SK-N-SH (cell line): ENCODE measurements at regions not wholly inside any gene's neighbourhood (a gene's known extent, or its start where the extent isn't known, plus 50 kb on each side); places are given as distances from the start of the nearest gene placed in this dataset.

Source experiments
- CTCF ChIP-seq: fragments of 200-600 bp; sonication (generic); IDR thresholded peaks from 2 replicates; pipeline ENCODE4 v1.6.1; 2017; ENCODE audit warnings: antibody characterized with exemption, mild to moderate bottlenecking, moderate library complexity
- EP300 ChIP-seq, 2 experiments: IDR thresholded peaks; 2 replicates each; pipeline versions ENCODE4 v1.4.0 to v1.6.1; 2012; ENCODE audit warnings: borderline replicate concordance in 1 of 2, low read depth in 1 of 2, low read length in 1 of 2
- EZH2phosphoT487 ChIP-seq: fragments of 200-600 bp; sonication (generic); IDR thresholded peaks from 2 replicates; pipeline ENCODE4 v1.6.1; 2017; ENCODE audit warnings: low read depth, mixed run types, mild to moderate bottlenecking, antibody characterized with exemption, moderate library complexity, borderline replicate concordance
- FOSL2 ChIP-seq: IDR thresholded peaks from 2 replicates; pipeline ENCODE4 v1.4.0; 2012; ENCODE audit warnings: low read depth, mild to moderate bottlenecking, moderate library complexity, borderline replicate concordance
- FOXJ3 ChIP-seq: sonication (generic); formaldehyde crosslinking; IDR thresholded peaks from 2 replicates; pipeline ENCODE4 v1.5.1; 2020; ENCODE audit warnings: mild to moderate bottlenecking, missing genetic modification reagents
- FOXM1 ChIP-seq: IDR thresholded peaks from 2 replicates; pipeline ENCODE4 v1.4.0; 2012; ENCODE audit warnings: low read depth, mild to moderate bottlenecking
- MAX ChIP-seq: IDR thresholded peaks from 2 replicates; pipeline ENCODE4 v1.4.0; 2012; ENCODE audit warnings: low read depth
- MEF2A ChIP-seq: IDR thresholded peaks from 2 replicates; pipeline ENCODE4 v1.4.0; 2012; ENCODE audit warnings: low read depth, borderline replicate concordance
- POLR2AphosphoS5 ChIP-seq: IDR thresholded peaks from 2 replicates; pipeline ENCODE4 v1.6.1; 2012; ENCODE audit warnings: low read depth, low read length
- RAD21 ChIP-seq: IDR thresholded peaks from 2 replicates; pipeline ENCODE4 v1.6.1; 2012; ENCODE audit warnings: mild to moderate bottlenecking, low read length
- REST ChIP-seq: IDR thresholded peaks from 2 replicates; pipeline ENCODE4 v1.6.1; 2012; ENCODE audit warnings: mild to moderate bottlenecking, low read depth, low read length, moderate library complexity
- TEAD4 ChIP-seq: IDR thresholded peaks from 2 replicates; pipeline ENCODE4 v1.4.0; 2012; ENCODE audit warnings: mild to moderate bottlenecking, borderline replicate concordance; ENCODE audit not compliant: insufficient read depth
- USF1 ChIP-seq: IDR thresholded peaks from 2 replicates; pipeline ENCODE4 v1.4.0; 2012; ENCODE audit warnings: low read depth, borderline replicate concordance
- YY1 ChIP-seq: IDR thresholded peaks from 2 replicates; pipeline ENCODE4 v1.4.0; 2012; ENCODE audit warnings: low read depth, mild to moderate bottlenecking

- TF ChIP-seq CTCF (no peak), FOSL2 (no peak), TEAD4 (no peak), MEF2A (no peak), REST (no peak), FOXM1 (no peak), EZH2phosphoT487 (no peak), RAD21 (no peak), FOXJ3 (CRISPR knock-in tag) (no peak), MAX (no peak), EP300 (IDR thresholded peaks at IDR 0.05; ENCODE audit: borderline replicate concordance in 1 of 2, low read depth in 1 of 2, low read length in 1 of 2) (no peak), POLR2AphosphoS5 (no peak), YY1 (no peak), USF1 (no peak)
These were observed 571.9 kb downstream of the SPOCK3 start for GRCh38 chr4:166662266-166662843.
